GM18520 (cell line): ENCODE measurements at regions not wholly inside any gene's neighbourhood (a gene's known extent, or its start where the extent isn't known, plus 50 kb on each side); places are given as distances from the start of the nearest gene placed in this dataset.

Experiments used
- ATAC-seq: cut with Tn5 transposase; IDR thresholded peaks from one replicate; pipeline ENCODE4 v1.9.1; 2021; ENCODE audit not compliant: unreplicated experiment

DNA sequence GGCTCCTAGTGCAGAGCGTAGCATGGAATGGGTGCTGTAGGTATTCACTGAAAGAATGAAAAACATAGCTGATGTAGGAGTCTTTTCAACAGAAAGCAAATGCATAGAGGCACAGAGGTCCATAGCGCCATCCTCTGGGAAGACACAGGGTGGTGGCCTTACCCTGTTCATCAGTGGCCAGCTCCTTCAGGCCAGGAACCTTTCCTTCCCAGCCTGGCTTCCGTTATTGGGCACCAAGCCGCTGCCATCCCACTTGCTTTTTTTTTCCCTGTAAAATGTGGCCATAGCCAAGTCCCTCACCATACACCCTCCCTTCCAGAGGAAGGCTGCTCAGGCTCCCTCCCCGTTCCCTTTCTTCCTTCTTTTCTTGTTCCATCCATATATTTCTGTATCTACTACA lies 118.1 kb downstream of the ZNF621 start:
- no peak for ATAC-seq

DNA sequence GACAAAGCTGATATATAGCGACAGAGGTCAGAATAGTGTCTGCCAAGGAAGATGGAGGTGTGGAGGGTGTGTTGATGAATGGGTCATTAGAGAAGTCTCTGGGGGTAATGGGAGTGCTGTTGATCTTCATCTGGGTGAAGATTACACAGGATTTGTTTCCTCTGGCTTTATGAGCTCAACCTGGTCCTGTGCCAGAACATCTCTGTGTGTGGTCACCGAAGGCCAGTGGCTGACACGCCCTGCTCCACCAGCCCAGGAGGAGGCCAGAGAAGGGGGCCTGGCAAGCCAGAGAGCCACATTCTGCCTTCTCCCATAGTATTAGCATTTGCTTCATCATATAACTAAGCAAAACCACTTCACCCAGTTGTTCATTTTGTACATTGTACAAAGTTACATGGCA lies 121.1 kb downstream of the ZNF621 start:
- ATAC-seq: no peak

DNA sequence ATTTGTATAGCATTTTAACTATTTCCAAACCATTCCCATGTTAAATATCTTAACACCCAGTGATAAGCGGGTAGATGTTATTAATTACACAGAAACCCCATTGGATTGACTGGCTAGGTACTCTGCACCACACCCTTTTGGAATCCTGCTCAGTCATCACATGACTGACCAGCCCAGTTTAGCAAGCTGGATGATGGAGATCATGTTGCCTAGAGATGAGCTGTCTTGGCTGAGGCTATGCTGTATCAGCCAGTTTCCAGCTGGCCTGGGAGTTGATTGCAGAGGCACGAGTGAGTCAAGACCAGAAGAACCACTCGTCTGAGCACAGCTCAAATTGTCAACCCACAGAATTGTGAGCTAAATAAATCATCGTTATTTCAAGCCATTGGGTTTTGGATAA lies 124.6 kb downstream of the ZNF621 start:
- no peak for ATAC-seq

DNA sequence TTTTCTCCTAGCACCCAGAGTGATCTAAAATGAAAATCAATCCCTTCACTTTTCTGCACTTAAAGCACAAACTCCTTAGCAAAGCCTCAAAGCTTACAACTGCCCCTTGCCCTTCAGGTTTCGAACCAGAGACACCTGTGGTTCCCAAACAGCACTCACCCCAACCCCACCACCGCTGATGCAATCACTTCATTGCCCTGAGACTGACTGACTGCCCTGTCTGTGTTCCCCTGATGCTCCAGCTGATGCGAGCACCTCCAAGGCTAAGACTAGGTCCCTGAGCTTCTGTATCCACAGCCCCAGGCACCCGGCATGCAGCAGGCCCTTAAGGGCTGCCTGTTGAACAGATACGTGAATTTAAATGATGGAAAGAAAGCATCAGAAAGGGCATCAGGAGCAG lies 127.3 kb downstream of the ZNF621 start:
- no peak for ATAC-seq

DNA sequence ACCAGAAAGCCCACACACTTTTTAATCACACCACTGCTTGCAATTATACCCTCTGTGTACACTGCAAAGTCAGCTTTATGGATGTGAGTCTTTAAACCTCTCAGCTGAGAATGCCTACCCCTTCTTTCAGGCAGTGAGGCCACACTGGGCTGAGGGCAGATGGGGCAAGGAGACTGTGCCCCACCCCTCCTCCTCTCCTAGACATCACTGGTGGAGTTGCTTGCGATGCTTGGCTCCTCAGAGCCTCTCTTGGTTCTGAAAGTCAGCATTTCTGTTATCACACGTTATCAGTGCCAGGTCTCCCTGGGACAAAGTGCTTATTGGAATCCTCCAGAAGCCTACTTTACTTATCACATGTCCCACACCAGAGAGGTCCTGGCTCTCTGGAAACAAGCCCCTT lies 128.2 kb downstream of the ZNF621 start:
- ATAC-seq: no peak

DNA sequence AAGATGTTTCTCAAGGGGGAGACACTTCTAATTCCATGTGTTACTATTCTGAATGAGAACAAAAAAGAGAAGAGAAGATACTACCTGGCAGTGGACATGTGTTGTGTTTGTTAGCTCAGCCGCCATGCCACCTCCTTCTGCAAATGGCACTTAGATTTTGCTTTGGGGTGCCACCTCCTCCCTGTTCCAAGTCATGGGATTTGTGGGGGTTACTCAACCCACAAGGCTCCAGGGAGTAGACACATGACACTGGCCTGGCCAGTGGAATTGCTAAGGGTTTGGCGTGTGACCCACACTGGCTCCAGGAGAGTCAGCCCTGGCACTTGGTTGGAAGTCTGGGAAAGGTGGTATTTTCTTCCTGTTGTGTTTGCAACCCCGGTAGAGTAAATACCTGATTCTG lies 129.1 kb downstream of the ZNF621 start:
- ATAC-seq: no peak

DNA sequence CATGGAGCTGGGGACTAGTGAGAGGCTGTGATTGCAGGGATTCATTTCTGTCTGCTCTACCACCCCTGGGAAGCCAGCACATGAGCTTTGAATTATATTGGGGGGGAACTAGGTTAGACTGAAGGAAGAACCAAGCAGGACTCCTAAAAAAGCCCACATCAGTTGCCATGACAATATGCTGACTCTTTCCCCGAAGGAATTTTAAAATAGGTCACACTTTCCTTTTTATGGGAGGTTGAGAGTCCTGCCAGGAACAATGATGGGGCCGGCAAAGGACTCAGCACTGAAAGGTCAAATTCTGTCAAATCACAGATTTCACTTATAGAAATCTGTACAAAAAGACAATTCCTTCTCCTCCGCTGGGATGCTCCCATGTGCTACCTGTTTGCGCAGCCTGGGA lies 130.8 kb downstream of the ZNF621 start:
- no peak for ATAC-seq

DNA sequence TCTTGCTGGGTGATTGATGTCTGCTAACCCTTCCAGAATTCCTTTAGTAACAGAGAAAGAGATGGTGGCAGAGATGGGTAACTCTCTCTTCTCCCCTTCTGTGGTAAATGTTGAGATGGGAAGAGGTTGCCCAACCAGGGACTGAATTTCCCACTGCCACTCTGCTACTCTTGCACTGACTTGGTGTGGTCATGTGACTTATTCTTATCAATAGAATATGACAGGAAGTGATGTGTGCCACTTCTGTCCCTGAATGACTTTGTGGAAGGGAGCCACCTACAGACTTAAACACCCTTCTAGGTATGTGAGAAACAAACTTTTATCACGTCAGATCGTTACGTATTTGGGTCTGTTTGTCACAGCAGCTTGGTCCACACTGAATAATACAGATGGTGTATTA lies 132.9 kb downstream of the ZNF621 start:
- no peak for ATAC-seq

DNA sequence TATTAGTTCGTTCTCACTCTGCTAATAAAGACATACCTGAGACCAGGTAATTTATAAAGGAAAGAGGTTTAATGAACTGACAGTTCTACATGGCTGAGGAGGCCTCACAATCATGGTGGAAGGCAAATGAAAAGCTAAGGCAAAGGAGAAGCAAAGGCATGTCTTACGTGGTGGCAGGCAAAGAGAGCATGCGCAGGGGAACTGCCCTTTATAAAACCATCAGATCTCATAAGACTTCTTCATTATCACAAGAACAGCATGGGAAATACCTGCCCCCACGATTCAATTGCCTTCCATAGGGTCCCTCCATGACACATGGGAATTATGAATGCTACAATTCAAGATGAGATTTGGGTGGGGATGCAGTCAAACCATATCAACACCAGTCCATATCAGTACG lies 133.5 kb downstream of the ZNF621 start:
- ATAC-seq: no peak

DNA sequence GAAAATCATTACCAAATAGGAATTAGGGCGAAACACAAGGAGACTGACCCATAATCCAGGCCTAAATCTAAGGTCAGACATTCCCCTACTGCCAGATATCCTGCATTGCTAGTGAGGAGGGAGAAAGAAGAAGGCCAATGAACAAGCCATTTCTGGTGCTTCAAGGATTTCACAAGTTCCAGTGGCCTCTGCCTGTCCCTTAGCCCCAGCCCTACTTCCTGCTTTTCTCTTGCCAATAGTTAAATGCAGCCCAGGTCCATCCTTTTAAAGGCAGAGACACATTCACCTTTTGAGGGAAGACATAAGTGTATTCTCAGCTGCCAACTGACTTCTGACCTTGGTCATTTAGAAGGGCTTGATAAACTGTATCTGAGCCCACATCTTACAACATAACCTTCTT lies 135.8 kb downstream of the ZNF621 start:
- ATAC-seq: no peak

DNA sequence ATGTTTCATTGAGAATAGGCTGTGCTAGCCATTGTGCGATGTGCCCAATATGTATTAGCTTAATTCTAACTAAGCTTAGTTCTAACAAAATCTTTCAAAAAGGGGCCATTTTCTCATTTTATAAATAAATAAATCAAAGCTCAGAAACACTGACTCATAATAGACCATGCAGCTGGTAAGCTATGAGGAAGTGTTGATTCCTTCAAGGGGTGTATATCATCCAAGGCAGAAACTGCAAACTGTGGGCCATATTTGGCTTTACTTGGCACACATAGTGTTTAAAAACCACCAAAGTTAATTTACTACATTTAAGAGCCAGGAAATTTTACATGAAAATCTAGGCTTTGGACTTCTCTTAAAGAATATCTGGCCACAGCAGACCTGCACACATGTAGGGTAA lies 136.5 kb downstream of the ZNF621 start:
- no peak for ATAC-seq

DNA sequence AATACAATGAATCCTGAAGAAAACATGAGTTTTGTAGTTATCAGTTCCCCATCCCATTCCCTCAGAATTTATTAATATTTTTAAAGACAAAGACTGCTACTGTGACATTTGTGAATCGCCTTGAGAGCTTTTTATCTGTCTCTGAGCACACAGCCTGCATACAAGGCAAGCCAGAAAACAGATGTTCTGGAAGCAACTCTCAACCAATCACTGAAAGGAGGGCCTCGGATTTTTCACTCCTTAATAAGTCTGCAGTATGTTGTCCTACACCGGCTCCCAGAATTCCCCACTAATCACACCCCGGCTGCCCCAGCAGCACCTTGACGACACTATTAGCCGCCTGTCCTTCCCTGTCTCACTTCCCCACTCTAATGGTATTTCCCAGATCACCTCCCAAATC lies 138.5 kb downstream of the ZNF621 start:
- ATAC-seq: no peak

DNA sequence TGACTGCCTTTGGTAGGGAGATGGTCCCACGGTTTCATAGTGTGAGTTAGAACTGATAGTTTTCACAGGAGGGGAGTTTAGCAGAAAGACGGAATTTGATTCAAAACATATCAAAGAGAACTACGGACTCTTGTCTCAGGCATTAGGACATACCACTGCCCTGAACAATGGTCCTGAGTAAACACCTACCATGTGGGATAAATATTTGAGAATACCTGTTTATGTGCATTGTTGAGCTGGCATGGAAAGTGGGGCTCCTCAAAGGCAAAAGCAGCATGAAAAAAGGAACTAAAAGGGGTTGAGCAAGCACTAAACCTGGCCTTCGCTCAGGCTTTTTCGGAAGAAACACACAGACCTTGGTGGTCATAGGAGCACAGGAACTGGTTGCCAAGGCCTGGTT lies 144.4 kb downstream of the ZNF621 start:
- ATAC-seq: no peak

DNA sequence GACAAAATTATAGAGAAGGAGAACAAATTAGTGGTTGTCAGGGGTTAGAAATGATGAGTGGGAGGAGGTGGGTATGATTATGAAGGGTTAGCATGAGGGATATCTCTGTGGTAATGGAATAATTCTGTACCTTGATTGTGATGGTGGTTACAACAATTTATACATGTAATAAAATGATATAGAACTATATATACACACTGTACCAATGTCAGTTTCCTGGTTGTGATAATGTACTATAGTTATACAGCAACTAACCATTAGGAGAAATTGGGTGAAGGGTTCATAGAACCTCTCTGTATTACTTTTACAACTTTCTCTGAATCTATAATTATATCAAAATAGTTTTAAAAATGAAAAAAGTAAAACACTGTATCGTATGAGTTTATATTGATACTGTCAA lies 148.1 kb downstream of the ZNF621 start:
- ATAC-seq: no peak

DNA sequence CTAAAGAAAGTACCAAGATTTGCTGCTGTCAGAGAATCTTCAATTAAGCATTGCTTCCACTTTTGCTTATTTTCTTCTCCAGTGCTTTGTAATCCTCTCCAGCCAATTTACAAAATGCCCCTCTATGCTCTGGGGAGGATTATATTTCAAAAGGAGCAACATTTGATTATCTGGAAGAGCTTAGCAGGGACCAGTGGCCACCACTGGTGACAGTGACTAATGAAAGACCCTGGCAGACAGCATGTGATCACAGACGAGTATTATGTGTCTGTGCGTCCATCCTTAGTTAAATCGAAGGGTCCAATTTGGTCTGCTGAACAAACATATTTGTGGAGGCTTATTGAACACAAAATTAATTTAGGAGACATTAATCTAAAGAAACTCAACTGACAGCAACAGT lies 152.6 kb downstream of the ZNF621 start:
- ATAC-seq: no peak

DNA sequence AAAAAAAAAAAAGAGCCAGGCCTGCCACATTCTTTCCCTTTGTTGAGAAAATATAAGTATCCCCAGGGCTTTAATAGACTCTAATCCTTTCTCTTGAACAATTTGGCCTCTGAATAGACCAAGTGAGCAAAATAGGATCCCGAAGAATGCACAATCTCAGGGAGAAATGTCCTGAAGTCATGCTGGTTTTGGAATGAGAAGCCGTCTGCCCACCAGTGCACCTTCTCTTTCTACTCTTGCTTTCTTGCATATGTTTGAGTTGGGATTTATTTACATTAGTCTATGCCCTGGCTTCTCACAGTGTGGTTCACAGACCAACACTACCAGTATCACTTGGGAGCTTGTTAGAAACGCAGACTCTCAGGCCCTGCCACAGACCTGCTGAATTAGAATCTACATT lies 153.0 kb downstream of the ZNF621 start:
- no peak for ATAC-seq

DNA sequence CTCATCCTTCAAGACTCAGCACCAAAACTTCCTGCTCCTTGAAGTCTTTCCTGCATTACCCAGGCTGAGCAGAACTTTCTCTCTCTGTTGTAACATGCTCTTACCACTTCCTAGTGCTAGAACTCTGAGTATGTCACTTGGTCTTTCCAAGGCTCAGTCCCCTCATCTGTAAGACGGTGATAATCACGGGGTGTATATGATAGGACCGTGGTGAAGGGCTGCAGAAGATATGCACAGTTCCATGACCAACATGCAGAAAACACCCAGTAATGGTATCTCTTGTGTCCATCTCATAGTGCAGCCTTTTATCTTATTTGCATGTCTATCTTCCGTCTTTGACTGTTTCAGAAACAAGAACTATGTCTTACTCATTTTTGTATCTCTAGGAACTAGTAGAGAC lies 154.5 kb downstream of the ZNF621 start:
- no peak for ATAC-seq

DNA sequence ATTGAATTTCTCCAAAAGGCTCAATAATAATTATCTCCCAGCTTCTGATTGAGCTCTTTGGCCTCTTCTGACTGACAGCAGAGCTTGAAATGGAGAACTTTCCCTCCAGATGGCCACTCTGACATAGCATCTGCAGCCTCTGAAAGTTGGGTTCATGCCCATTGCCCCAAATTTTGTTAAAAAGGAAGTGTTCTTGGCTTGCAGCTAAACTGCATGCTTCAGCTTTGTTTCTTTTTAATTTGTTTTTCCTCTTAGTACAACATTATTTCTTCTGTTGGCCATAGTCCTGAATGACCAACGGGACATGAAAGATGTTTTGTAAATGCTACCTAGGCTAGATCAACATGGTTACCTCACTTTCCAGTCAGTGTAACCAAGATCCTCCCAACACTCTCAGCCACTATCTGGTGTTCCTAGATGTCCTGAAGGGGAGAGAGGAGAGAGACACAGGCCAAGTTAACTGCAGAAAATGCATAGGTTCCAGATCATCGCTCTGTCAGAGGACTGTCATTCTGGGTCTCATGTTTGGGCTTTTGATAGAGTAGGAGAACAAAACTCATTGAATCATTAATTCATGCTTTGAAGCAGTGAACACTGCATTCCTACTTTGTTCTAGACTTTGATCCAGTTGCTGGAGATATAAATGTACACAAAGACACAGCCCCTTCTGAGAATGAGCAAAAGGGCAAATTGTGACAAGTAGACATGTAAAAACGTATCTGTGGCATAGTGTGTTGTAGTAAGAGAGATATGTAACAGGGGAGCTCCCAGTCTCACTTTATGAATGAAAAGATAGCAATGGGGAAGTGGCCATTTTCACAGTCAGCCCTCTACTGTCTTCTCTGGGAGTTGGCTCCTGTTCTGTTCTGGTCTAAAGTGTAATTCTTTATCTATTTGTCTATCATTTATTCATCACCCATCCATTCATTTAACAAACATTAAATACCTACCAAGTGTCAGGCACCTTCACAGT lies 156.2 kb downstream of the ZNF621 start:
- no peak for ATAC-seq

DNA sequence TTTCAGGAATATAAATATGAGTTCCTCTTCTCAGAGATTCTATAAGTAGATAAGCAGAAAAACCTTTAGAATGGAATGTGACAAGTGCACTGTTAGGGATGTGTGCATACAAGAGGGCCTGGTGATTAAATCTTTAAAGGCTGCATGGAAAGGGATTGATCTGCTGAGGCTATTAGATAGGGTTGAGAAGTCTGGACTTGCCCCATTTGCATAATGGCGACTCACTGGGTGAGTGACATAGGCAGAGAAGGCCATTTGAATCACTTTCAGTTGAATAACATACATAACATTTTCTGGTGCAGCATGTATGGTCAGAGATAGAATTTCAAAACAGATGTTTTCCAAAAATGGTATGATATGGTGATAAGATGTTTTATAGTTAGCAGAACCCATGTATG lies 156.9 kb downstream of the ZNF621 start:
- no peak for ATAC-seq

DNA sequence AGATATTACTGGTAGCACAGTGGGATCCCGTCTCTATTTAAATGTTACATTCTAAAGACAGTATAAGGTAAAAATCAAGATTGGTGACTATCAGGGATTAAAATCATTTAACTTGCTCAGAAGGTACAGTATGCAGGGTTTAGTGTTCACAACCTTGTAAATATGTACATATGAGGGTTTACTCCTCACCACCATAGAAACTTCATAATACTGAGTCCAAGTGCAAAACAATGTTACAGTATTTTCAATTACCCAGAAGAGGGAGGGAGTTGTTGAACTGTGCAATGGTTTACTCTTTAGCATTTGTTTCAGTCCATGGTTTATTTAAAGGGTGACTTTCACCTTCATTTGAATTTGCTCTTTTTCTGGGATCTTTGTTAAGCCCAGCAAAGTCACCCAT lies 165.1 kb downstream of the ZNF621 start:
- ATAC-seq: no peak

DNA sequence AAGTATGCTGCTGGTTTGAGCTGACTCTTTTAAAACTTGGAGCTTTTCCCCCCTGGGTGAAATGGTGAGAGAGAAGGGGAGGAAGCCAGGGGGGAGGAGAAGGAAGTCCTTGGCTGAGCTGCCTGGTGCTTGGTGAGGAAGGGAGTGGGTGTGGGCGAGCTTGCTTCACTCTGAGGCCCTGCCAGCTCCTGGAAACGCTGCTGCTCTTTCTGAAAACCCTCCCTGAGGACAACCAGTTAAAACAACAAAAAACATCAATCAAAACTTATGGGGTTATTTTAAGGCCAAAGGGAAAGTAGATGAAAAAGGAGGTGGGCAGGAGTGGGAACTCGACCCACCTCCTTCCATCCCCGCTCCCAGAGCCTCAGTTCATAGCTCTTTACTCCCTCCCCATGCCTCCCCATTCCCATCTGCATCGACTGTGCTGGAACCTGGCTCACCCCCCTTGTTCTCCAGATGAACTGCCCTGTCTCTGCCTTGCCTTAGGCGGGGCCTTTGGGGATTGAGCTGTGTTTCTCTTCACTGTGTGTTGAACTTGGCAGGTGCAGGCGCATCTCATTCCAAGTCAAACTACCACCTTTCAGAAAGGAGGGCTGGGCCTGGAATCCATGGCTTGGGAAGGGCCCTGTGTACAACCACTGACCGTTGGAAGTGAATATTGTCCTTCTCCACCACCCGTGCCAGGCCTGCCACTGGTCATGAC lies 166.1 kb downstream of the ZNF621 start:
- no peak for ATAC-seq

DNA sequence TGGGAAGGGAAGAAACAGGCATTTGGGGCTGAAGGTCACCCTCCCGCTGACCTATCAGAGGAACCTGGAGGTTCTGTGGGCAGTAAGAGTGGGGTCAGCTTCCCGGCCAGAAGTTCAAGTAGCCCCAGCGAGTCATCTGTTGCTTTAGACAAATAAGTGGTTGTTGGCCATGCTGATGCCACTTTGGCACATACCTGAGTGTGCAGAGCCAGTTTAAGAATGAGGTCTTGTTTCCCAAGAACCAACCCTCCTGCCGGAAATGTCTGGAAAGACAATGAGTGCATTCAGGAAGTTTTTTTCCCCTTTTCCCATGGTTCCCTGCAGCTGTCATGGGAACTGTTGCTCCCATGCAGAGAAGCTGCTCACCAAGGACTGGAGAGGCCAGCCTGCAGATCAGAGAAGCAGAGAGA lies 166.7 kb downstream of the ZNF621 start:
- ATAC-seq: no peak
